Lung (tissue), 11 donors: ENCODE measurements at regions not wholly inside any gene's neighbourhood (a gene's known extent, or its start where the extent isn't known, plus 50 kb on each side); places are given as distances from the start of the nearest gene placed in this dataset.
A peak's percentile ranks its signal among the peaks of the same experiment; 100 is the strongest.

Source experiments
- ATAC-seq: fragments of 200-7000 bp; cut with Tn5 transposase; one replicate; pipeline ENCODE4 v1.9.1; 2020; ENCODE audit warnings: moderate number of reproducible peaks; ENCODE audit not compliant: insufficient read depth, low FRiP score
- DNase-seq, 3 donors: peaks; one replicate each; pipeline ENCODE4 v3.0.0-alpha.2; 2013 to 2017
- H3K27ac ChIP-seq, 2 donors: one replicate each; pipeline ENCODE4 v1.5.1; 2013; ENCODE audit warnings: mild to moderate bottlenecking in 2 of 2, moderate library complexity in 2 of 2, control low read depth in 1 of 2, inconsistent platforms in 1 of 2, low read depth in 1 of 2, low read length in 1 of 2
- H3K27me3 ChIP-seq, 3 donors: one replicate each; pipeline ENCODE4 v1.5.1; 2013; ENCODE audit warnings: low read length in 2 of 3; ENCODE audit not compliant: control insufficient read depth in 3 of 3, insufficient read depth in 3 of 3
- H3K36me3 ChIP-seq, 4 donors: one replicate each; pipeline ENCODE4 v1.5.1; 2013; ENCODE audit warnings: low read length in 4 of 4, mild to moderate bottlenecking in 1 of 4, moderate library complexity in 1 of 4; ENCODE audit not compliant: control insufficient read depth in 4 of 4, insufficient read depth in 4 of 4
- H3K4me1 ChIP-seq, 5 donors: one replicate each; pipeline ENCODE4 v1.5.1; 2013; ENCODE audit warnings: low read length in 5 of 5, mild to moderate bottlenecking in 2 of 5, moderate library complexity in 1 of 5; ENCODE audit not compliant: control insufficient read depth in 5 of 5, insufficient read depth in 5 of 5
- H3K4me3 ChIP-seq: one replicate; pipeline ENCODE4 v1.5.1; 2013; ENCODE audit warnings: mild to moderate bottlenecking, control low read depth, moderate library complexity
- H3K9ac ChIP-seq, 2 donors: one replicate each; pipeline ENCODE4 v1.5.1; 2013; ENCODE audit warnings: low read length in 2 of 2, control low read depth in 1 of 2; ENCODE audit not compliant: insufficient read depth in 1 of 2
- H3K9me3 ChIP-seq, 4 donors: one replicate each; pipeline ENCODE4 v1.5.1; 2013; ENCODE audit warnings: low read length in 3 of 4, mild to moderate bottlenecking in 1 of 4, moderate library complexity in 1 of 4; ENCODE audit not compliant: control insufficient read depth in 4 of 4, insufficient read depth in 3 of 4
- CTCF ChIP-seq: IDR thresholded peaks from 2 replicates; pipeline ENCODE4 v1.5.1; 2012; ENCODE audit warnings: mild to moderate bottlenecking; ENCODE audit errors: control extremely low read depth, extremely low read depth
- WGBS, 2 donors: extraction: QIAGEN DNeasy Blood & Tissue Kit; methylation state at CpG; one replicate each; pipeline ENCODE4 v1.1.7; 2013; 5-methylcytosine and 5-hydroxymethylcytosine counted together
- donor health status: control.
- donor health status: control.
- donor health status: Bipolar disorder and iron deficiency.
- donor health status: healthy.
- donor health status: DM: yes; HTN: yes; CAD: no.

- Histone ChIP-seq H3K27ac (no peak overlapping the region), H3K4me1 (peaks cover 0 to 10% (median 0%) of the 10 kb centered on the region in 5 donors), H3K4me3 (no peak overlapping the region), H3K9ac (no peak overlapping the region), H3K9me3 (peaks cover 0 to 3% (median 0%) of the 10 kb centered on the region in 4 donors), H3K36me3 (no peaks in the 10 kb centered on the region), H3K27me3 (no peaks in the 10 kb centered on the region)
- 93 to 97% methylated on average over 5 of the region's 5 CpGs for WGBS, 2 donors
- ATAC-seq, result no peak
- no peak for TF ChIP-seq CTCF
- no peak for DNase-seq
These were observed 62.8 kb upstream of the ID2 start for GRCh38 chr2:8619071-8619470.

- WGBS, 2 donors, result 70 to 88% methylated on average over 7 of the region's 7 CpGs
- no peak overlapping the region for H3K27ac ChIP-seq
- ATAC-seq (no peak), DNase-seq (peak; percentile 51 to 88 (median 82))
- H3K9me3 ChIP-seq, result no peaks in the 10 kb centered on the region
- no peak overlapping the region for H3K9ac ChIP-seq
- no peaks in the 10 kb centered on the region for H3K27me3 ChIP-seq
- no peak overlapping the region for H3K4me3 ChIP-seq
- H3K36me3 ChIP-seq, result no peaks in the 10 kb centered on the region
- no peak for TF ChIP-seq CTCF
- H3K4me1 ChIP-seq, result peaks cover 0 to 10% (median 0%) of the 10 kb centered on the region in 5 donors
These were observed 61.1 kb upstream of the ID2 start for GRCh38 chr2:8620611-8621382.

GRCh38 chr2:8622199-8622911, 59.5 kb upstream of the ID2 start:
- DNase-seq (no peak), ATAC-seq (no peak)
- Histone ChIP-seq H3K27me3 (no peaks in the 10 kb centered on the region), H3K4me1 (peaks cover 0 to 20% (median 9%) of the 10 kb centered on the region in 5 donors), H3K36me3 (no peaks in the 10 kb centered on the region), H3K9ac (no peak overlapping the region), H3K27ac (no peak overlapping the region), H3K9me3 (no peaks in the 10 kb centered on the region), H3K4me3 (no peak overlapping the region)
- TF ChIP-seq CTCF, result no peak
- 69 to 85% methylated on average over 7 of the region's 7 CpGs for WGBS, 2 donors
